SK-N-SH (cell line): ENCODE measurements at regions not wholly inside any gene's neighbourhood (a gene's known extent, or its start where the extent isn't known, plus 50 kb on each side); places are given as distances from the start of the nearest gene placed in this dataset.

ENCODE experiments used
- CTCF ChIA-PET: fragments of 300-600, 350-600 bp; formaldehyde crosslinking; extraction: SDS; loops from one replicate; lab custom pipeline; 2021; lab: Yijun Ruan, JAX
- POLR2A ChIA-PET: fragments of 350-600 bp; sonication (Branson Sonifier 250); formaldehyde crosslinking; extraction: SDS; loops from one replicate; lab custom pipeline; 2020; ENCODE audit warnings: antibody characterized with exemption, inconsistent platforms; lab: Yijun Ruan, JAX
- DNase-seq: peaks from one replicate; pipeline ENCODE4 v3.0.0; 2012
- H2AFZ ChIP-seq: fragments of 200-600 bp; sonication (generic); 2 replicates; pipeline ENCODE4 v1.8.1; 2016; ENCODE audit warnings: antibody characterized with exemption, mild to moderate bottlenecking, low read depth
- H3F3A ChIP-seq: fragments of 200-600 bp; sonication (generic); replicated peaks from 2 replicates; pipeline ENCODE3; 2016; ENCODE audit warnings: antibody characterized with exemption, mild to moderate bottlenecking; ENCODE audit not compliant: insufficient read depth
- H3K27ac ChIP-seq, 2 experiments: fragments of 200-500 bp in 1 of 2; fragments of 200-600 bp in 1 of 2; sonication (Bioruptor generic) in 1 of 2; sonication (generic), shearing (Covaris generic) in 1 of 2; 2 replicates each; pipeline versions ENCODE4 v1.5.1 to v1.6.1; 2014 to 2016; ENCODE audit warnings: low read depth in 2 of 2, inconsistent platforms in 1 of 2, low read length in 1 of 2, mild to moderate bottlenecking in 1 of 2, mixed read lengths in 1 of 2
- H3K27me3 ChIP-seq: fragments of 200-600 bp; sonication (generic), shearing (Covaris generic); 2 replicates; pipeline ENCODE4 v1.6.1; 2016; ENCODE audit warnings: mixed run types; ENCODE audit not compliant: insufficient read depth
- H3K36me3 ChIP-seq, 2 experiments: fragments of 200-500 bp in 1 of 2; fragments of 200-600 bp in 1 of 2; sonication (Bioruptor generic) in 1 of 2; sonication (generic) in 1 of 2; replicated peaks in 1 of 2; 2 replicates each; pipeline versions ENCODE3 to v1.5.1; 2014 to 2016; ENCODE audit warnings: low read length in 1 of 2, mild to moderate bottlenecking in 1 of 2; ENCODE audit not compliant: insufficient read depth in 2 of 2, control insufficient read depth in 1 of 2
- H3K4me1 ChIP-seq, 2 experiments: fragments of 200-500 bp in 1 of 2; fragments of 200-600 bp in 1 of 2; sonication (Bioruptor generic) in 1 of 2; sonication (generic), shearing (Covaris generic) in 1 of 2; 2 replicates each; pipeline versions ENCODE4 v1.5.1 to v1.6.1; 2014 to 2016; ENCODE audit warnings: low read depth in 1 of 2, low read length in 1 of 2, mixed run types in 1 of 2; ENCODE audit not compliant: insufficient read depth in 2 of 2, control insufficient read depth in 1 of 2
- H3K4me2 ChIP-seq: fragments of 200-600 bp; sonication (generic), shearing (Covaris generic); 2 replicates; pipeline ENCODE4 v1.6.1; 2017; ENCODE audit warnings: mixed run types
- H3K4me3 ChIP-seq, 2 experiments: fragments of 200-500 bp in 1 of 2; fragments of 200-600 bp in 1 of 2; sonication (Bioruptor generic) in 1 of 2; sonication (generic), shearing (Covaris generic) in 1 of 2; 2 replicates each; pipeline versions ENCODE4 v1.5.1 to v1.8.1; 2014 to 2016; ENCODE audit warnings: low read depth in 2 of 2, inconsistent platforms in 1 of 2, low read length in 1 of 2, mild to moderate bottlenecking in 1 of 2, mixed read lengths in 1 of 2, moderate library complexity in 1 of 2
- H3K79me2 ChIP-seq: fragments of 200-600 bp; sonication (generic); 2 replicates; pipeline ENCODE4 v1.8.1; 2017; ENCODE audit warnings: mild to moderate bottlenecking; ENCODE audit not compliant: insufficient read depth
- H3K9ac ChIP-seq: fragments of 200-600 bp; sonication (generic); 2 replicates; pipeline ENCODE4 v1.6.1; 2017; ENCODE audit warnings: mixed run types
- H3K9me2 ChIP-seq: fragments of 200-600 bp; sonication (generic); 2 replicates; pipeline ENCODE4 v1.6.1; 2017; ENCODE audit warnings: mixed run types
- H3K9me3 ChIP-seq: fragments of 200-600 bp; sonication (generic); 2 replicates; pipeline ENCODE4 v1.6.1; 2017; ENCODE audit warnings: mixed run types, mild to moderate bottlenecking, moderate library complexity
- H4K20me1 ChIP-seq: fragments of 200-600 bp; sonication (generic); 2 replicates; pipeline ENCODE4 v1.6.1; 2017; ENCODE audit warnings: mild to moderate bottlenecking, mixed run types; ENCODE audit not compliant: insufficient read depth
- EZH2phosphoT487 ChIP-seq: fragments of 200-600 bp; sonication (generic); IDR thresholded peaks from 2 replicates; pipeline ENCODE4 v1.6.1; 2017; ENCODE audit warnings: low read depth, mixed run types, mild to moderate bottlenecking, antibody characterized with exemption, moderate library complexity, borderline replicate concordance
- FOSL2 ChIP-seq: IDR thresholded peaks from 2 replicates; pipeline ENCODE4 v1.4.0; 2012; ENCODE audit warnings: low read depth, mild to moderate bottlenecking, moderate library complexity, borderline replicate concordance
- FOXJ3 ChIP-seq: sonication (generic); formaldehyde crosslinking; IDR thresholded peaks from 2 replicates; pipeline ENCODE4 v1.5.1; 2020; ENCODE audit warnings: mild to moderate bottlenecking, missing genetic modification reagents
- GATA2 ChIP-seq: sonication (generic); formaldehyde crosslinking; IDR thresholded peaks from 2 replicates; pipeline ENCODE4 v1.5.0; 2020; ENCODE audit warnings: mild to moderate bottlenecking, missing genetic modification reagents
- RCOR1 ChIP-seq: fragments of 150-350 bp; IDR thresholded peaks from 2 replicates; pipeline ENCODE4 v1.6.1; 2017; ENCODE audit warnings: antibody characterized with exemption, low read length
- RXRA ChIP-seq: IDR thresholded peaks from 2 replicates; pipeline ENCODE4 v1.4.0; 2012; ENCODE audit warnings: low read depth, mild to moderate bottlenecking, borderline replicate concordance
- SIN3A ChIP-seq: IDR thresholded peaks from 2 replicates; pipeline ENCODE4 v1.6.1; 2012; ENCODE audit warnings: low read depth, mild to moderate bottlenecking, low read length, moderate library complexity, borderline replicate concordance
- SMC3 ChIP-seq: IDR thresholded peaks from 2 replicates; pipeline ENCODE4 v1.6.1; 2012; ENCODE audit warnings: low read depth, low read length, improper control_type of control experiment
- TAF1 ChIP-seq: IDR thresholded peaks from 2 replicates; pipeline ENCODE4 v1.6.1; 2012; ENCODE audit warnings: low read depth, mild to moderate bottlenecking, low read length, moderate library complexity, borderline replicate concordance
- WGBS: methylation state at CpG from one replicate; pipeline ENCODE4 v1.1.6; 2017; ENCODE audit warnings: low lambda C conversion rate; 5-methylcytosine and 5-hydroxymethylcytosine counted together
- TF ChIP-seq, protein P1 (sequence below): fragments of 150-350 bp; IDR thresholded peaks from 2 replicates; pipeline ENCODE4 v1.6.1; 2017; ENCODE audit warnings: antibody characterized with exemption, low read length, low read depth, borderline replicate concordance
- TF ChIP-seq, protein P2 (sequence below): IDR thresholded peaks from 2 replicates; pipeline ENCODE4 v1.4.0; 2012; ENCODE audit warnings: low read depth, borderline replicate concordance
- TF ChIP-seq, protein P3 (sequence below): IDR thresholded peaks from 2 replicates; pipeline ENCODE4 v1.4.0; 2012; ENCODE audit warnings: low read depth, borderline replicate concordance
- TF ChIP-seq, protein P4 (sequence below): fragments of 200-600 bp; sonication (generic); IDR thresholded peaks from 2 replicates; pipeline ENCODE4 v1.6.1; 2017; ENCODE audit warnings: antibody characterized with exemption, mild to moderate bottlenecking, moderate library complexity
- TF ChIP-seq, protein P5 (sequence below): IDR thresholded peaks from 2 replicates; pipeline ENCODE4; 2012

DNA sequence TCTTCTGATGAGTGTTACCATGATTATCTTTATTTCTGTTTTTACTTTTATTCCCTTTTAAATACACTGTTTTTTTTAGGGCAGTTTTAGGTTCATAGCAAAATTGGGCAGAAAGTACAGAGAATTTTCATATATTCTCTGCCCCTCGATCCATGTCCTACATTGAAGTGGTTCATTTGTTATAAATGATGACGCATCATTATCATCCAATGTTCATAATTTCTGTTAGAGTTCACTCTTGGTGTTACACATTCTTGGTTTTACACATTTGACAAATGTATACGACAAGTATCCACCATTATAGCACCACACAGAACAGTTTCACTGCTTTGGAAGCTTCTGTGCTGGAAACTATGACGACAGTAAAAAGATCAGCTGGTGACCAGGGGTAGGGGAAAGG lies 578.1 kb upstream of the AADAT start:
- no peak overlapping the region for H3K9ac ChIP-seq
- no peak for DNase-seq
- 89% methylated on average over 4 of the region's 4 CpGs for WGBS
- TF ChIP-seq GATA2 (CRISPR knock-in tag): no peak
- TF ChIP-seq TAF1: no peak
- TF ChIP-seq RCOR1: no peak
- no peak for TF ChIP-seq FOXJ3 (CRISPR knock-in tag)
- TF ChIP-seq RXRA: no peak
- TF ChIP-seq, protein P1, sequence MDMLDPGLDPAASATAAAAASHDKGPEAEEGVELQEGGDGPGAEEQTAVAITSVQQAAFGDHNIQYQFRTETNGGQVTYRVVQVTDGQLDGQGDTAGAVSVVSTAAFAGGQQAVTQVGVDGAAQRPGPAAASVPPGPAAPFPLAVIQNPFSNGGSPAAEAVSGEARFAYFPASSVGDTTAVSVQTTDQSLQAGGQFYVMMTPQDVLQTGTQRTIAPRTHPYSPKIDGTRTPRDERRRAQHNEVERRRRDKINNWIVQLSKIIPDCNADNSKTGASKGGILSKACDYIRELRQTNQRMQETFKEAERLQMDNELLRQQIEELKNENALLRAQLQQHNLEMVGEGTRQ: no peak
- TF ChIP-seq, protein P2, sequence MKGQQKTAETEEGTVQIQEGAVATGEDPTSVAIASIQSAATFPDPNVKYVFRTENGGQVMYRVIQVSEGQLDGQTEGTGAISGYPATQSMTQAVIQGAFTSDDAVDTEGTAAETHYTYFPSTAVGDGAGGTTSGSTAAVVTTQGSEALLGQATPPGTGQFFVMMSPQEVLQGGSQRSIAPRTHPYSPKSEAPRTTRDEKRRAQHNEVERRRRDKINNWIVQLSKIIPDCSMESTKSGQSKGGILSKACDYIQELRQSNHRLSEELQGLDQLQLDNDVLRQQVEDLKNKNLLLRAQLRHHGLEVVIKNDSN: no peak
- TF ChIP-seq, protein P3, sequence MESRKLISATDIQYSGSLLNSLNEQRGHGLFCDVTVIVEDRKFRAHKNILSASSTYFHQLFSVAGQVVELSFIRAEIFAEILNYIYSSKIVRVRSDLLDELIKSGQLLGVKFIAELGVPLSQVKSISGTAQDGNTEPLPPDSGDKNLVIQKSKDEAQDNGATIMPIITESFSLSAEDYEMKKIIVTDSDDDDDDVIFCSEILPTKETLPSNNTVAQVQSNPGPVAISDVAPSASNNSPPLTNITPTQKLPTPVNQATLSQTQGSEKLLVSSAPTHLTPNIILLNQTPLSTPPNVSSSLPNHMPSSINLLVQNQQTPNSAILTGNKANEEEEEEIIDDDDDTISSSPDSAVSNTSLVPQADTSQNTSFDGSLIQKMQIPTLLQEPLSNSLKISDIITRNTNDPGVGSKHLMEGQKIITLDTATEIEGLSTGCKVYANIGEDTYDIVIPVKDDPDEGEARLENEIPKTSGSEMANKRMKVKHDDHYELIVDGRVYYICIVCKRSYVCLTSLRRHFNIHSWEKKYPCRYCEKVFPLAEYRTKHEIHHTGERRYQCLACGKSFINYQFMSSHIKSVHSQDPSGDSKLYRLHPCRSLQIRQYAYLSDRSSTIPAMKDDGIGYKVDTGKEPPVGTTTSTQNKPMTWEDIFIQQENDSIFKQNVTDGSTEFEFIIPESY: no peak
- TF ChIP-seq SMC3: no peak
- no peak for TF ChIP-seq FOSL2
- TF ChIP-seq EZH2phosphoT487: no peak
- no peak for TF ChIP-seq SIN3A
- TF ChIP-seq, protein P4, sequence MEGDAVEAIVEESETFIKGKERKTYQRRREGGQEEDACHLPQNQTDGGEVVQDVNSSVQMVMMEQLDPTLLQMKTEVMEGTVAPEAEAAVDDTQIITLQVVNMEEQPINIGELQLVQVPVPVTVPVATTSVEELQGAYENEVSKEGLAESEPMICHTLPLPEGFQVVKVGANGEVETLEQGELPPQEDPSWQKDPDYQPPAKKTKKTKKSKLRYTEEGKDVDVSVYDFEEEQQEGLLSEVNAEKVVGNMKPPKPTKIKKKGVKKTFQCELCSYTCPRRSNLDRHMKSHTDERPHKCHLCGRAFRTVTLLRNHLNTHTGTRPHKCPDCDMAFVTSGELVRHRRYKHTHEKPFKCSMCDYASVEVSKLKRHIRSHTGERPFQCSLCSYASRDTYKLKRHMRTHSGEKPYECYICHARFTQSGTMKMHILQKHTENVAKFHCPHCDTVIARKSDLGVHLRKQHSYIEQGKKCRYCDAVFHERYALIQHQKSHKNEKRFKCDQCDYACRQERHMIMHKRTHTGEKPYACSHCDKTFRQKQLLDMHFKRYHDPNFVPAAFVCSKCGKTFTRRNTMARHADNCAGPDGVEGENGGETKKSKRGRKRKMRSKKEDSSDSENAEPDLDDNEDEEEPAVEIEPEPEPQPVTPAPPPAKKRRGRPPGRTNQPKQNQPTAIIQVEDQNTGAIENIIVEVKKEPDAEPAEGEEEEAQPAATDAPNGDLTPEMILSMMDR: no peak
- TF ChIP-seq, protein P5, sequence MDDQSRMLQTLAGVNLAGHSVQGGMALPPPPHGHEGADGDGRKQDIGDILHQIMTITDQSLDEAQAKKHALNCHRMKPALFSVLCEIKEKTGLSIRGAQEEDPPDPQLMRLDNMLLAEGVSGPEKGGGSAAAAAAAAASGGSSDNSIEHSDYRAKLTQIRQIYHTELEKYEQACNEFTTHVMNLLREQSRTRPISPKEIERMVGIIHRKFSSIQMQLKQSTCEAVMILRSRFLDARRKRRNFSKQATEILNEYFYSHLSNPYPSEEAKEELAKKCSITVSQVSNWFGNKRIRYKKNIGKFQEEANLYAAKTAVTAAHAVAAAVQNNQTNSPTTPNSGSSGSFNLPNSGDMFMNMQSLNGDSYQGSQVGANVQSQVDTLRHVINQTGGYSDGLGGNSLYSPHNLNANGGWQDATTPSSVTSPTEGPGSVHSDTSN: no peak
- TF ChIP-seq, all 33 proteins: peak for 0
- H3K4me2 ChIP-seq: no peak overlapping the region
- no peaks in the 10 kb centered on the region for H3K79me2 ChIP-seq
- H3K9me2 ChIP-seq: no peaks in the 10 kb centered on the region
- H3K27ac ChIP-seq: no peak overlapping the region
- H3F3A ChIP-seq: peaks cover 4% of the 10 kb centered on the region
- no peaks in the 10 kb centered on the region for H4K20me1 ChIP-seq
- H3K36me3 ChIP-seq: no peaks in the 10 kb centered on the region
- ChIA-PET CTCF (interaction anchor here (1.1 kb wide), 1 partner anchor 8 kb away, joined by 3 read pairs; no protein-coding TSS in a partner anchor), POLR2A (no interaction called here)
- peaks cover 0 to 8% of the 10 kb centered on the region in 2 experiments; a peak in 2 of 4 replicates for H3K4me1 ChIP-seq
- H3K27me3 ChIP-seq: no peaks in the 10 kb centered on the region
- H2AFZ ChIP-seq: no peak overlapping the region
- H3K9me3 ChIP-seq: no peaks in the 10 kb centered on the region
- H3K4me3 ChIP-seq: no peak overlapping the region
